NK-92 treated with Interleukin-12 subunit alpha and Interleukin-12 subunit beta, amount 100 ng/mL, for 24 hours (cell line): ENCODE measurements at regions not wholly inside any gene's neighbourhood (a gene's known extent, or its start where the extent isn't known, plus 50 kb on each side); places are given as distances from the start of the nearest gene placed in this dataset.
"Not testable (repeated sequence)": the region's sequence is repeated elsewhere in the genome, so short reads cannot be mapped to it uniquely, and the experiment has no call there.

ENCODE experiments used
- DNase-seq: peaks from one replicate; lab custom pipeline; 2025; lab: John Stamatoyannopoulos, UW

DNA sequence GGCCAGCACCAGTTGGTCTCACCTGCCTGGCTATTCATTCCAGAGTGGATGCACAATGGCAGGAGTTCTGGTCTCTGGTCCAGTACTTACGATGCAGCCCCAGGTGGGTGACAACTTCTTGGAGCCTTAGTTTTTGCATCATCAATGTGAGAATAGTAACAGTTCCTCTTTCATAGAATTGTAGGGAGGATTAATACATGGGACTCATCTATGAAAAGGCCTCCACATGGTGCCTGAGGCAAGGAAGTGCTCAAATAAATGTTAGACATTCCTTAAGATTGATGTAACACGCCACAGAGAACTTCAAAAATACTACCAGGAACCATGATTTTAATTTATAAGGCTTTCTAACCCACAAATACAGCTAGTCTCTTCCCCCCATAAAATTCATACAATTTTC, 120.1 kb upstream of the CHST15 start:
- no peak for DNase-seq

DNA sequence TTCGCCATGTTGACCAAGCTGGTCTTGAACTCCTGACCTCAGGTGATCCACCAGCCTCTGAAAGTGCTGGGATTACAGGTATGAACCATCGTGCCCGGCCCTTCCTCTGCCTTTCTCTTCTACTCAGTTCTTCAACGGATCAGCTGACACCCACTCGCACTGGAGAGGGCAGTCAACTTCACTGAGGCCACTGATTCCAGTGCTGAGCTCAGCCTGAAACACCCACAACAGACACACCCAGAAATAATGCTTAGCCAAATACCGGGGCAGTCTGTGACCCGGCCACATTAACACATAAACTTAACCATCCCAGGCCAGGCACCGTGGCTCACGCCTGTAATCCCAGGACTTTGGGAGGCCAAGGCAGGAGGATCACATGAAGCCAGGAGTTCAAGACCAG, 119.3 kb upstream of the CHST15 start:
- no peak for DNase-seq

DNA sequence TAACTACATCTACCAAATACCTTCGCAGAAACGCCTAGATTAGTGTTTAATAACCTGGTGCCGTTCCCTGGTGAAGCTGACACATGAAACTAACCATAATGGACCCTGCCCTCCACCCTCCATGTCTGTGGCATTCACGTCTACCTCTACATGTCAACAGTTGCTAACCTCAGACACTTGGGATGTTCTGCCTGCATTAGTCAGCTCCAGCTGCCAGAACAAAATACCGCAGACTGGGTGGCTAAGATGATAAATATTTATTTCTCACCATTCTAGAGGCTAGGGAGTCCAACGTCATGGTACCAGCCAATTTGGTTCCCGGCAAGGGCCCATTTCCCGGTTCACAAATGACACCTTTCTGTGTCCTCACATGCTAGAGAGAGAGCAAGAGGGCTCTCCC, 118.5 kb upstream of the CHST15 start:
- no peak for DNase-seq

- no peak for DNase-seq
Observed at GRCh38 chr10:124210263-124210662, 116.9 kb upstream of the CHST15 start.

GRCh38 chr10:124207391-124207790, 114.0 kb upstream of the CHST15 start:
- DNase-seq, result no peak

DNA sequence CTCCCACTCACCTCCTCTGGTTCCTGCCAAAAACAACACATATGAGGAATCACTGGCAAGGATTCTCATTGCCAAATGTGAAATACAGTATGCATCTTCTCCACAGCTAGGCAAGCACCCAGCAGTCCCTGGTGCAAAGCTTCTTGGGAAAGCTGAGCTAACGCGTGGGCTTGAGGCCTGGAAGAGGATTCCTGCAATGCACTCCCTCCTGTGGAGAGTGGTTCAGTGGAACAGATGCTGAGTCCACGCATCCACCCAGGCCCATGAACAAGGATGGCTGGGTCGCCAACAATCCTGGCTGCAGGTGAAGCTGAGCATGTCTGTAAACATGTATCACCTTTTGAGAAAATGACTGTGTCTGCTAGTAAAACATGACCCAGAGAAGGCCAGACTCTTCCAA, 113.2 kb upstream of the CHST15 start:
- DNase-seq, result no peak

- DNase-seq, result no peak
Observed at GRCh38 chr10:124205432-124205831, 112.0 kb upstream of the CHST15 start.

DNA sequence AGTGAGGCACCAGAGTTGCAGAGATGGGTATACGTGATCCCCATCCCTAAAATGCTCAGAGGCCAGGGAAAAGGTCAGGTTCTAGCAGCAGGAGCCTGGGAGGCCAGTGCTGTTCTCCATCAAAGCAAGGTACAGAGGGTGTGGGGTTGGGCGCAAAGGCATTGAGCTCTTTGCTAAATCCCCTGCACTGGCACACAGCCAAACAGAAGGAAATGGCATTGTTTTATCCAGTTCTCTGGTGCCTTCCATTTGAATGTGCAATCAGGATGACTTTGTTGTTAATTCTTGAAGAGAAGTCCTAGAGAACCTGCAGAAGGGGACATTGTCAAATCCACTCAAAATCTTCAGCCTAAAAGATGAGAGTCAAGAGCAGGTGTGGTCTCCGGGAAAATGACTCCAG, 111.3 kb upstream of the CHST15 start:
- no peak for DNase-seq

GRCh38 chr10:124200011-124200410, 106.6 kb upstream of the CHST15 start:
- no peak for DNase-seq

- no peak for DNase-seq
Observed at GRCh38 chr10:124198871-124199270, 105.5 kb upstream of the CHST15 start.

DNA sequence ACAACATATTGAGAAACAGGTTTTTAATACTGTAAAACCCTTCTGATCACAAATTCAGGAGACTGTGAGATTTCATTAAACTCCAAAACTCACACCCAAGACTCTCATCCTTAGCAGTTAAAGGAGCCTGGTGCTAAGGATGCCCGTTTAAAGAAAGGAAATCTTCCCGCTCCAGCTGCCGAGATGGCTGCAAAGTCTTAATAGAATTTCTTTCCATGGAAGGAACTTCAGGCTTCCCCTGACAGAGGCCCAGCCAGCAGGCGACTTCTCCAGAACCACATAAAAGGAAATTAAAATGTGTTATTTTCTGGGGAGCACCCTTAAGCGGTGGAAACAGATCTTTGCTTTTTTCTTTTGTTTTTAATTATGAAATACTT, 104.7 kb upstream of the CHST15 start:
- DNase-seq, result no peak

DNA sequence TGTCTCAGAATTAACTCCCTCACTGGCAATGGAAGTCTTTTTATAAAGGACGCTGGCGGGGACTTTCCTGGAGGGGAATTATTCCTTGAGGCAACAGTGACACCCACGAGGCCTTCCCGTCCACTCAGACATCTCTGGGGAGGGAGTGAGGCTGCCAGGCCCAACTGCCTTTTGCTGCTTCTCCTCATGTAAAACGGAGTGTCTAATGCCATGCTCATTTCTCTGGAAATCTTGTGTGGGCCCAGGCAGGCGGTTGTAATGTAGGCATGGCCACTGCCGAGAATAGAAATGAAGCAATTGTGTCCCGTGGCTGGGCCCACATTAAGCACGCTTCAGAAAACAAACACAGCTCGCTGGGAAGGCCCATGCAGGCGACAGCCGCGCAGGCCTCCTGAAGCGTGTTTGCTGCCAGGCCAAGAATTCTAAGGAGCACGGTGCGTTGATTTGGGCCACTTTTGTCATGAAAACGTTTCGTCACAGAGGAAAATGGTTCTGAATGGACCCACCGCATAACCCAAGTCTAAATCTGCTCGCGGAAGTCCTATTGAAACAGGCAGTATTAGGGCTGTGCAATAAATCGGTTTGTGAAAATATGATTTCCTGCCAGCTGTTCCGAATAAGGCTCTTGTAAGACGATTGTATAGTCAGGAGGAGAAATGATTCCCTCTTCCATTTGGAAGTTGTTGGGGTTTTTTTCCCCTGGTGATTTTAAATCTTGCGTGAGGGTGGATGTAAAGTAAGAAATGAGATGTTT, 104.2 kb upstream of the CHST15 start:
- DNase-seq, result no peak

DNA sequence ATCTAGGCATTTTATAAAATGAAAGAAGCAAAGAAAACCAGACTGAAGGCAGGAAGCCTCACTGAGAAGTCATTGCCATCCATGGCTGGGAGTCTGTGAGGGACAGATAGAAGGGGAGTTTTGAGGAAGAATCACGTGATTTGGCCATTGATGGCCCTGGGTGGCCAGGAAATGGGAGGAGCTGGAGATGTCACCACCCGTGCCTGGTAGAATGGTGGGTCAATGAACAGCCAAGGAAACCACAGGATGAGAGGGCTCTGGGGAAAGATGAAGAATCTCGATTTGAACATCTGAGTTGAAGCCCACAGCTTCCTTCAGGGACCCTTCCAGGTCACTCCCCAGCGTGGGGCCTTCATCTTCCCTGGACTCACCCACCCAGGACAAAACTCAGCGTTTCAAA, 103.3 kb upstream of the CHST15 start:
- DNase-seq, result no peak

GRCh38 chr10:124194199-124194824, 100.9 kb upstream of the CHST15 start:
- DNase-seq, result no peak

DNA sequence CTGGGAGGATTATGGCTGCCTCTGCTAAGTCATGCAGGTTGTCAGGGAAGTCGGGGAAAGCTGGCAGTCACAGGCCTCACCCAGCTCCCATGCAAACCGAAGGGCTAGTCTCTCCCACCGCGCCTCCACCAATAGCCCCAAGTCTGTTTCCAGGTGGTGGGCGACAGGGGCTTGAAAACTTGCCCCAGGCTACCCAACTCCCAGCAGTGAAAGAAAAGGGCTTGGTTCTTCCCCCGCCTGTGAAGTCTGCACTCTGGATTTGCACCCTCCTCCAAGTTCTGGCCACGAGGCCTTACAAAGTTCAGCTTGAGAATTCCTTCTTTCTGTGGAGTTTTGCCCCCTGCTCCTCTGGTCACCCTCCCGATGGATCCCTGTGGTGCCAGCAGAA, 99.9 kb upstream of the CHST15 start:
- DNase-seq, result no peak

- DNase-seq, result not testable (repeated sequence)
Observed at GRCh38 chr10:124192664-124193308, 99.4 kb upstream of the CHST15 start.

DNA sequence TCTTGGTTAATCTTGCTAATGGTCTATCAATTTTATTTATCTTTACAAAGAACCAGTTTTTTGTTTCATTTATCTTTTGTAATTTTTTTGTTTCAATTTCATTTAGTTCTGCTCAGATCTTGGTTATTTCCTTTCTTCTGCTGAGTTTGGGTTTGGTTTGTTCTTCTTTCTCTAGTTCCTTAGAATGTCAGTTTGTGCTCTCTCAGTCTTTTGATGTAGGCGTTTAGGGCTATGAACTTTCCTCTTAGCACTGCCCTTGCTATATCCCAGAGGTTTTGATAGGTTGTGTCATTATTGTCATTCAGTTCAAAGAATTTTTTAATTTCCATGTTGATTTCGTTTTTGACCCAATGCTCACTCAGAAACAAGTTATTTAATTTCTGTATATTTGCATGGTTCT, 97.1 kb upstream of the CHST15 start:
- not testable (repeated sequence) for DNase-seq

- no peak for DNase-seq
Observed at GRCh38 chr10:124186956-124187355, 93.6 kb upstream of the CHST15 start.

- DNase-seq, result no peak
Observed at GRCh38 chr10:124185084-124185483, 91.7 kb upstream of the CHST15 start.

DNA sequence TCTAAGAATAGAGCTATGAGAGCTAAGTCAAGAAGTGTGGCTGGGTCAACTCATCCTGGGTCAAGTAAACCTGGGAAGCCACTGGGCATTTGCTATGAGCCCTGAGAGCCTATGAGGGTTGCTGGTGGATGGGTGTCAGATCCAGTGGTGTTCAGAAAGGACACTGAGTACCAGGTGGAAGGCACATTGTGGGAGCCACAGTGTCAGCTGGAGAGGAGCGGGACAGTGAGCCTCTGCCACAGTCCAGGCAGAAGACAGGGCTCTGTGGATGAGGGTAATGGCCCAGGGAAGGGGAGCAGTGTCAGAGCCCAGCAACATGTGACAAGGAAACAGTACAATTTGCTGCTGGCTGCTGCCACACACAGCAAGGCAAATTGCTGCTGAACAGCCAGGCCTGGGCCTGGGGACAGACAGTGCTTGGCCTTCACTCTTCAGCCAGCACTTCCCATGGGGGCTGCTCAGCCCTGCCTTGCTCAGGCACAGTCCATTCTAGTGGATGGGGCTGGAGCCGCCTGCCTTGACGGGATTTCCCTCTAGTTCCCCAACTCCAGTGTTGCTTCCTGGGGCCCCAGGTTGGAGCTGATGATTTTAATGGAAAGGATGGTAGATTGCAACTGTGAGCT, 90.9 kb upstream of the CHST15 start:
- DNase-seq, result no peak

- no peak for DNase-seq
Observed at GRCh38 chr10:124183617-124184016, 90.2 kb upstream of the CHST15 start.

DNA sequence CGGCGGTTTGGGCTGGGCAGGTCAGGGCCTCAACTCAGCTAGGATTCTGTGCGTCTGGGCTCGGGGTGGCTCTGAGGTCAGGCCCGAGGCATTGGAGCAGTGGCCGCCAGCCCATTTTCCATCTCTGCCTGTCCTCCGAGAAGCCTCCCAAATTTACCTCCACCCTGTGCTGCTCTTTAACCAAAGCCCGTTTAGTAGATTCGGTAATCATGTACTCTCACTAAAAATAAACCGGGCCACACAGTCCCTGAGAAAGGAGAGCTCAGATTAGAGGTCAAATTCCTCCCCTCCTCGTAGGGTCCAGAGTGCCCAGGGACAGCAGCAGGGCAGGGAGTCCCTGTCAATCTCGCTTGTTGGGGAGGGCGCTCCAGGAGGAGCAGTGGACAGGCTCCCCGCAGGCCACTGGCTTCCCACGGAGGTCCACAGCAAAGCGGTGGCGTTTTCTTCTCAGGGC, 88.7 kb upstream of the CHST15 start:
- DNase-seq, result no peak

DNA sequence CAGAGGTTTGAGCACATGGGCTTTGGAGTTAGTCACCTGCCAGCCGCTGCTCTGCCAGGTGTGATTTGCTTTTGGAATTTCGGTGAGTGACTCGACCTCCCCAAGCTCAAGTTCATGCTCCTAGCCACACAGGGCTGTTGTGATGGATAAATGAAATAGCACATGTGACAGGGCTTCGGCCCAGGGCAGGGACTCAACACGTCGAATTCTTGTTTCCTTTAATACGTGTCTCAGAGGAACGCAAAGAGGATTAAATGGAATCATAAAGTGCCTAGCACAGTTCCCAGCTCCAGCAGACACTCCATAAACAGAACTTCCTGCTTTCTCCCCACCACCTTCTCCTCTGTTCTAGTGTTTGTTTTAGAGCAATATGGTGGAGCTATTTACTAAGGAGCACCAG, 88.3 kb upstream of the CHST15 start:
- no peak for DNase-seq
